CMK (cell line): ENCODE measurements at regions not wholly inside any gene's neighbourhood (a gene's known extent, or its start where the extent isn't known, plus 50 kb on each side); places are given as distances from the start of the nearest gene placed in this dataset.
A peak's percentile ranks its signal among the peaks of the same experiment; 100 is the strongest.
"Not testable (repeated sequence)": the region's sequence is repeated elsewhere in the genome, so short reads cannot be mapped to it uniquely, and the experiment has no call there.

Experiments
- DNase-seq: peaks from one replicate; pipeline ENCODE4 v3.0.0-alpha.2; 2010; ENCODE audit warnings: low read depth

- DNase-seq: no peak
These were observed 113.3 kb upstream of the SHISA3 start for GRCh38 chr4:42284030-42284429.

GRCh38 chr4:42288876-42289275, 108.4 kb upstream of the SHISA3 start:
- DNase-seq: not testable (repeated sequence)

DNA sequence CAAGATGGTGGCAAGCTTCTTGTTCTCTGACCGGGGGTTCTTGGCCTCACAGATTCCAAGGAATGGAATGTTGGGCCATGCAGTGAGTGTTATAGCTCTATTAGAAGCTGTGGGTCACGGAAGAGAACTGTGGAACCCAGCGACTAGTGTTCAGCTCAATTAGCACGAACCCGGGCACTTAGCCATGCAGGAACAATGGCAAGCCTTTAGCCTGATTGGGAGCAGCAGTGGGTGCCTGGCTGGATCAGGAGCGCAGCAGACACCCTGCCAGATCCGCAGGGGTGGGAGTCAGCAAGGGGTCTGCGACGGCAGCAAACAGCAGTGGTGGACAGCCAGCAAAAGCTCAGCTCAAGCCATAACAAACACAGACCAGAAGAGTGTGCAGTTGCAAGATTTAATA, 105.1 kb upstream of the SHISA3 start:
- DNase-seq: not testable (repeated sequence)

DNA sequence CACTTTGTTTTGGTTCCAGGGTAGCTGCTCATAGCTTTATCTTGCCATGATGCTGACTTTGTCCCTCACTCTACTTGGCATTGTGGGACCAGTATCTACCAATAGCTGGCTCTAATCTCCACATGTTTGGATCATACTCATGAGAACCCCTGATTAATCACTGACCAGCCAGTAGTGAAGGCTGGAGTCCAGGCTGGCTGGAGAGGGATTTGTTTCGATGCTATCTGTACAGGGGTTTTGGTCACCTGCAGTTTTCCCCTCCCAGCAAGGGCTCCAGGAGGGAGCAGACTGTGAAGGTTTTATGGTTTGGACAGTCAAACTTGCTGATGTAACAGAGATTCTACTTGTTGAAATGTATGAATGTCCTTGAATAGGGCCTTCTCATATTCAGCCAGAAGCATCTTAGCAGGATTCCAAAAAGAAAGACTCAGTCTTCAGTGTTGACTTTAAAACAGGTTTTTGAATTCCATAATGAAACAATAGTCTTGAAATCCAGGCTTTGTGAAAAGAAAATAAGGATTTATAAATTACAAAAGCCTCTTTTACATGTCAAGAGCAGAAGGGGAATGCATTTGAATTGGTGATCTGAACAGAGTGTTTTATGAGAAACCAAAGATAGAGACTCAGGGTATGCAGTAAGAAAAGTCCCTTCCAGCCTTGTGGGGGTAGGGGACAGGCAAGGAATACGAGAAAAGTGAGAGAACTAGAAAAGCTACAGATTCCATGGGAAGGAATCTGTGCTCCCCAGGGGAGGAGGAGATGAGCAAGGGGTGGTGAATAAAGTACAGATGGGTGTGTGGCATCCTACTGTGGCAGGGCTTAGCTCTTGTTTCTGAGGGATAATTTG, 103.1 kb upstream of the SHISA3 start:
- DNase-seq: no peak

DNA sequence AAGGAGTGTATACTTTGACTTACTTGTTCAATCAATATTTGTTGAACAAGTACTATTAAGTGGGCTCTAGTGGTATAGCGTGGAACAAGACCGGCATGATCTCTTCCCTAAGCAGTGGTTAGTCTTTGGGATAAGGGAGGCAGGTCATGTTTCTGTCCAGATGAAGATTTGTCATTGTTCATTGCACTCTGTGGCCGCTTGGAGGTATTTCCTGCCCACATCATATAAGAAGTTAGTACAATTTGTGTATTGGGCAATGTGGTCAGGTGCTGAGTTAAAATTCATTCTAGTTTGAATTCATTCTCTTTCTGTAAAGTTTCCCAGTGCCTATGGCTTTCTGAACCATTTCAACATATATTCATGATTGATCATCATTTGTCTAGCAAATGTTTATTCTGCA, 101.1 kb upstream of the SHISA3 start:
- DNase-seq: no peak

DNA sequence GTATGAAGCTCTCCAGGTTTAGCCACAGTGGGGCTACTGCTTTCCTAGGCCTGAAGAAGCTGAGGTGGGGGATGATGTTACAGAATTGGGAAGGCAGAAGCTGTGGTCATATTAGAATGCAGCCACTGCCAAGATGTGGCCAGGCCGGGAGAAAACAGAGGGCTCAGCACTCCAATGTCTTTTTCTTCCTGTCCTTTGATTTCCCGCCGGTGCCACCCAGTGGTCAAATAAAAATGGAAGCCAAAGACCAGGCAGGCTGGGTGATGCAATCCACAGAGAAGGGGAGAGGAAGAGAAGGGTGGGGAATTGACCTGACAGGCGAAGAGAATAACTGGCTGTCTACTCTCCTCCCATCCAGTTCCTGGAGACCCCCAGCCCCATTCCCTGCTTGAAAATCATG, 94.9 kb upstream of the SHISA3 start:
- peak; percentile 43 for DNase-seq

GRCh38 chr4:42306221-42307109, 90.8 kb upstream of the SHISA3 start:
- no peak for DNase-seq

DNA sequence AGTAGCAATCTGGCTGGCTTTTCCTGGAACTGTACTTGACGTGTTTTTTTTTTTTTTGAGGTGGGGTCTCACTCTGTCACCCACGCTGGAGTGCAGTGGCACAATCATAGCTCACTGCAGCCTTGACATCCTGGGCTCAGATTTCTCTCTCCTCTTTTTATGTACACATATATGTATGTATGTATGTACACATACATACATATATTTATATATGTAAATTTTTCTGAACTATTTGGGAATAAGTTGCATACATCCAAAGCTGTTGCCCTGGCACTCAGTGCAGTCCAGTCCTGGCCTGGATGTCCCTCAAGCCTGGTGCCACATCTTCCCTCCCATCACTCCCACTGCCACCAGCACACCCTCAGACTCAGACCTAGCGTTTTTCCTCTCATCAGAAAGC, 89.0 kb upstream of the SHISA3 start:
- DNase-seq: no peak

DNA sequence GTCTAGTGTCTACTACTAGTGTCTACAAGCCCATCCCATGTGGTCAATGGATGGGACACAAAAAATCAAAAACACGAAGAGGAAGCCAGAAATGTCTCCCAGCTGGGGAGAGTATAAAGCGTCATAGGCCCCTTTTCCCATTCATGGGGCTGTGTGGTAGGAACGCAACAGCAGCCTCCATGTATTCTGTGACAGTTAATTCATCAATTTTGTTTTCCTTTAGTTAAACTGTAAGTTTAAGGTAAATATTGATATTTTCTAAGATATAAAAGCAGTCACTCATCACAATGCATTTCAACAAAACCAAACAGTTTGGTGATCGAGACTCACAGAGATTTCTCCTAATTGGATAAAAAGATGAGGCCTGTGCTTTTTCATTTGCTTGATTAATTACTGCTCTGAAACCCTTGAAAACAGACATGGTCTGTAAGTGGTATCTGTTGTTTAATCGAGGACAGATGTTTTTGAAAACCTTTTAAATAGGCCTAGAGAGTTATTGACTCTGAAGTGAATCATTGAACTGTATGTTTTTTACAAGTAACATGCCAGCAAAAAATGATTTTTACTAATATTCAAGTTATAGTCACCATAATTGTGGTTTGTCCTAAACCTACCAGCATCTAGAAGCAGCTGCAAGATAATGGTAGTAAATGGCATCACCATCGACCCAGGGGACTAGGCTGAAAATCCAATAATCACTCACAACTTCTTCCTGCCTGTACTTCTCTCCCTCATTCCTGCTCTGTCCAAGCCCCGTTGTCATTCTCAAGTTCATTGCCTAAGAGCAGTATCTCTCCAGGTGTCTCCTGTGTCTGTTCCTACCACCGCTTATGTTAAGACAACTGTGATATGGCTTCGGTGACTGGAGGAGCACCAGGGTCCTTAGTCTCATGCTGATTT, 87.7 kb upstream of the SHISA3 start:
- DNase-seq: no peak

GRCh38 chr4:42310358-42310757, 86.9 kb upstream of the SHISA3 start:
- DNase-seq: no peak

GRCh38 chr4:42310806-42311205, 86.5 kb upstream of the SHISA3 start:
- no peak for DNase-seq

DNA sequence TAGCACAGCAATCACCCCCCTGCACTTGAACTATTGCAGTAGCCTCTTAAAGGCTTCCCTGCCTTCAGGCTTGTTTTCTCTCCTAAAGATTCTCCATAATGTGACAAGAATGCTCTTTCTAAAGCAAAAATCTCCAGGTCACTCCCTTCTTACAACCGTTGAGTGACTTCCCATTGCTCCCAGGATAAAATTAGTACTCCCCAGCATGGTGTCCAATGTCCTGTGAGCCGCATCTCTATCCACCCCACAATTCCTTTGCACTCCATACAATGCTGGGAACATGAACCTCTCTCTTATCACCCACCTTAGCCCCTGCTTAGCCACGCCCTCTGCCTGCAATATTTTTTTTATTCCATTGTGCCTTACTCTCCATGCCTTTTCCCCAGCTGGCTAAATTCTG, 85.7 kb upstream of the SHISA3 start:
- no peak for DNase-seq

DNA sequence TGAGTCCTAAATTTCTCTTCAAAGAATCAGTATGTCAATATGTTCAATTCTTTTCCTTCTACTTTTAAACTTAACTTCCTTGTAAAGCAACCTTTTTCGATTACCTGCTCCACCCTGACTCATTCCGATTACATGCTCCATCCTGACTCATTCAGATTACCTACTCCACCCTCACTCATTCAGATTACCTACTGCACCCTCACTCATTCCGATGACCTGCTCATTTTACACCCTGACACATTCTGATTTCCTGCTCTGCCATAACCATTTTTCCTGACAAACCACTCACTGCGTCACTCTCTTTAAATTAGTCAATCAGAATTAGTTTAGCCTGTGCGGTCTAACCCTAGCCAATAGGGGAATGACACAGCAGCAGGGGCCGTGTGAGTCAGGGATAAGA, 83.9 kb upstream of the SHISA3 start:
- not testable (repeated sequence) for DNase-seq

GRCh38 chr4:42313872-42314271, 83.4 kb upstream of the SHISA3 start:
- DNase-seq: no peak

- DNase-seq: no peak
These were observed 82.1 kb upstream of the SHISA3 start for GRCh38 chr4:42315231-42315630.

GRCh38 chr4:42320822-42321388, 76.4 kb upstream of the SHISA3 start:
- DNase-seq: no peak

DNA sequence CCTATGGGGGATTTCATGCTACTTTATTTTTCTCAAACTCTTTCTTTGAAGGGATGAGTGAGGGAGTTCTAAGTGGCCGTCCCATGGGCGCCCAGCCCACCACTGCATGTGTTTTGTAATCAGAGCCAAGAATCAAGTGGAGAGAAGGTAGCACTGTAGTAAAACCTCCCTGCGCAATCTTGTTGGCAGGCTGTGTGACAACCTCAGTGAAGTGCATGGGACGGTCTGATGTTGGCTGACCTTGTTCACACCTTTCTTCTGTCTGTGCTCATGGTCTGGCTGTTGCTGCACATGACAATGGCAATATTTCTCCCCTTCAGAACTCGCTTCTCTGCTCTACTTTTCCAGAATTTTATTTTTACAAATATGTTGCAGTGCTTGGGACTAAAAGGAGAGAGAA, 71.2 kb upstream of the SHISA3 start:
- no peak for DNase-seq

DNA sequence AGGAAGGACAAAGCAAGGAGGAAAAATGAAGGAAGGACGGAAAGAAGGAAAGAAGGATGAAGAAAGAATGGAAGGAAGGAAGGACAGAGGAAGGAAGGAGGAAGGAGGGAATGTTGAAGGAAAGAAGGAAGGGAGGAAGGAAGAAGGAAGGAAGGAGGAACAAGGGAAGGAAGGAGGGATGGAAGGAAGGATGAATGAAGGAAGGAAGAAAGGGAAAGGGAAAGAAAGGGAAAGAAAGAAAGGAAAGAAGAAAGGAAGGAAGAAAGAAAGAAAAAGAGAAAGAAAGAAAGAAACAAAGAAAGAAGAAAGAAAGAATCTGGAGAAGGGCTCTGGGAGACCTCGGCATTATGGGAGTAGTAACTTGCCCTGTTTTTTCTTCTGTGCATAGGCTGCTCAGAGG, 70.8 kb upstream of the SHISA3 start:
- DNase-seq: no peak

- DNase-seq: no peak
These were observed 70.0 kb upstream of the SHISA3 start for GRCh38 chr4:42327323-42327722.

DNA sequence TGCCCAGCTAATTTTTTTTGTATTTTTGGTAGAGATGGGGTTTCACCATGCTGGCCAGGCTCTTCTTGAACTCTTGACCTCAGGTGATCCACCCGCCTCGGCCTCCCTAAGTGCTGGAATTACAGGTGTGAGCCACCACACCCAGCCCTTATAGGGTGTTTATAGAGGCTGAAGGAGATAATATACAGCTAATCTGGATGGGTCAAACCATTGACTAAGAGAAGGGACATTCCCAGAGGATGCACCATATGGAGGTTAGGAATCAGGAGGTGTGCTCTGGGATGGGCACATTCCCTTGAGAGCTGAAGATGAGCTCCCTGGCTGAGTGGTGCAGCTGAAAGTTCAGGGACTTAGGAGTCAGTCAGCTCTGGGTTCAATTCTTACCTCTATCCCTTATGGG, 68.3 kb upstream of the SHISA3 start:
- no peak for DNase-seq

- DNase-seq: no peak
These were observed 67.9 kb upstream of the SHISA3 start for GRCh38 chr4:42329421-42329820.
